PC-9 (cell line): ENCODE measurements at regions not wholly inside any gene's neighbourhood (a gene's known extent, or its start where the extent isn't known, plus 50 kb on each side); places are given as distances from the start of the nearest gene placed in this dataset.

Source experiments
- BruUV-seq: library from RNA; stranded (reverse); fragments of 400-500 nt; replicated peaks from 2 replicates; lab custom pipeline; 2021; lab: Mats Ljungman, UMichigan
- CTCF ChIA-PET: fragments of 300-600 bp; sonication (Branson Sonifier 250); formaldehyde crosslinking; loops from one replicate; lab custom pipeline; 2022; ENCODE audit warnings: antibody characterized with exemption; lab: Charles Lee
- POLR2A ChIA-PET: fragments of 300-600 bp; sonication (Branson Sonifier 250); formaldehyde crosslinking; loops from one replicate; lab custom pipeline; 2022; ENCODE audit warnings: antibody characterized with exemption; ENCODE audit not compliant: unreplicated experiment; lab: Charles Lee
- DNase-seq, 2 experiments: peaks; one replicate each; pipeline versions ENCODE4 v3.0.0 to v3.0.0-alpha.2; 2015 to 2022; ENCODE audit warnings: mixed read lengths in 1 of 2
- H2AFZ ChIP-seq: fragments of 200-600 bp; sonication (generic); 2 replicates; pipeline ENCODE4 v1.8.1; 2017; ENCODE audit warnings: antibody characterized with exemption
- H3F3A ChIP-seq: fragments of 200-600 bp; sonication (generic); 2 replicates; pipeline ENCODE4 v1.8.1; 2017; ENCODE audit warnings: antibody characterized with exemption, mild to moderate bottlenecking, low read depth; ENCODE audit not compliant: insufficient read depth
- H3K27ac ChIP-seq: fragments of 200-600 bp; sonication (generic); 2 replicates; pipeline ENCODE4 v1.6.1; 2016; ENCODE audit warnings: mixed run types
- H3K27me3 ChIP-seq: fragments of 200-600 bp; sonication (generic); 2 replicates; pipeline ENCODE4 v1.6.1; 2016; ENCODE audit warnings: low read depth, mixed run types; ENCODE audit not compliant: insufficient read depth
- H3K36me3 ChIP-seq: fragments of 200-600 bp; sonication (generic); 2 replicates; pipeline ENCODE4 v1.6.1; 2016; ENCODE audit warnings: low read depth, mixed run types
- H3K4me1 ChIP-seq: fragments of 200-600 bp; sonication (generic); replicated peaks from 2 replicates; pipeline ENCODE4 v1.6.1; 2016; ENCODE audit warnings: mixed run types; ENCODE audit not compliant: insufficient read depth
- H3K4me2 ChIP-seq: fragments of 200-600 bp; sonication (generic); 2 replicates; pipeline ENCODE4 v1.6.1; 2017; ENCODE audit warnings: mixed run types
- H3K4me3 ChIP-seq: fragments of 200-600 bp; sonication (generic); 2 replicates; pipeline ENCODE4 v1.6.1; 2016; ENCODE audit warnings: mixed run types
- H3K79me2 ChIP-seq: fragments of 200-600 bp; sonication (generic); 2 replicates; pipeline ENCODE4 v1.6.1; 2017; ENCODE audit warnings: low read depth, mixed run types
- H3K9me2 ChIP-seq: fragments of 200-600 bp; sonication (generic); 2 replicates; pipeline ENCODE4 v1.8.1; 2017; ENCODE audit warnings: mild to moderate bottlenecking; ENCODE audit not compliant: insufficient read depth
- H3K9me3 ChIP-seq: fragments of 200-600 bp; sonication (generic); 2 replicates; pipeline ENCODE4 v1.8.1; 2016; ENCODE audit warnings: low read depth; ENCODE audit not compliant: insufficient read depth
- H4K20me1 ChIP-seq: fragments of 200-600 bp; sonication (generic); 2 replicates; pipeline ENCODE4 v1.8.1; 2017; ENCODE audit not compliant: insufficient read depth
- EZH2 ChIP-seq: fragments of 200-600 bp; sonication (generic); IDR thresholded peaks from 2 replicates; pipeline ENCODE4 v1.8.0; 2017; ENCODE audit warnings: antibody characterized with exemption, low read depth
- intact Hi-C: fragments of 100-400 bp; cut with micrococcal nuclease; formaldehyde crosslinking; loops from one replicate; pipeline ENCODE4 v1.10.0; 2022; ENCODE audit not compliant: unreplicated experiment
- TF ChIP-seq, protein P1 (sequence below): fragments of 200-600 bp; sonication (generic); conservative IDR thresholded peaks from 2 replicates; pipeline ENCODE4 v1.6.1; 2017; ENCODE audit warnings: mixed run types, antibody characterized with exemption, mild to moderate bottlenecking, moderate library complexity

DNA sequence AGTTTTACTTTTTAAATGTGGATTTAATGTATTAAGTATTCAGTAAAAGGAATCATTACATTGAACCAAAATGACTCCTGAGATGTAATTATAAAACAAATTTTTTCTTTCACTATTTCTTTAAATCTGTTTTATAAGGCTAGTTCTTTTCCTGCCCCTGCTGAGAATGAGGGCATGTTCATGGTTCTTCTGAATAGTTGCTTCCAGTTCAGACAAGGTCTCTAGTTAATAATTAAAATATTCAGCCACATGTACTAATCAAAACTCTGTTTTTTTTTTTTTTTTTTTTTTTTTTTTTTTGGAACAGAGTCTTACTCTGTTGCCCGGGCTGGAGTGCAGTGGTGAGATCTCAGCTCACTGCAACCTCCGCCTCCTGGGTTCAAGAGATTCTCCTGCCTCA, 321.2 kb downstream of the DNAJB9 start:
- Histone ChIP-seq H3K27me3 (no peaks in the 10 kb centered on the region), H3K79me2 (no peaks in the 10 kb centered on the region), H2AFZ (no peak overlapping the region), H3K4me1 (no peaks in the 10 kb centered on the region), H3F3A (no peaks in the 10 kb centered on the region), H3K4me2 (no peak overlapping the region), H3K36me3 (no peaks in the 10 kb centered on the region), H3K9me3 (no peaks in the 10 kb centered on the region), H3K9me2 (no peaks in the 10 kb centered on the region), H4K20me1 (no peaks in the 10 kb centered on the region), H3K27ac (no peak overlapping the region), H3K4me3 (no peak overlapping the region)
- TF ChIP-seq EZH2: no peak
- TF ChIP-seq, protein P1, sequence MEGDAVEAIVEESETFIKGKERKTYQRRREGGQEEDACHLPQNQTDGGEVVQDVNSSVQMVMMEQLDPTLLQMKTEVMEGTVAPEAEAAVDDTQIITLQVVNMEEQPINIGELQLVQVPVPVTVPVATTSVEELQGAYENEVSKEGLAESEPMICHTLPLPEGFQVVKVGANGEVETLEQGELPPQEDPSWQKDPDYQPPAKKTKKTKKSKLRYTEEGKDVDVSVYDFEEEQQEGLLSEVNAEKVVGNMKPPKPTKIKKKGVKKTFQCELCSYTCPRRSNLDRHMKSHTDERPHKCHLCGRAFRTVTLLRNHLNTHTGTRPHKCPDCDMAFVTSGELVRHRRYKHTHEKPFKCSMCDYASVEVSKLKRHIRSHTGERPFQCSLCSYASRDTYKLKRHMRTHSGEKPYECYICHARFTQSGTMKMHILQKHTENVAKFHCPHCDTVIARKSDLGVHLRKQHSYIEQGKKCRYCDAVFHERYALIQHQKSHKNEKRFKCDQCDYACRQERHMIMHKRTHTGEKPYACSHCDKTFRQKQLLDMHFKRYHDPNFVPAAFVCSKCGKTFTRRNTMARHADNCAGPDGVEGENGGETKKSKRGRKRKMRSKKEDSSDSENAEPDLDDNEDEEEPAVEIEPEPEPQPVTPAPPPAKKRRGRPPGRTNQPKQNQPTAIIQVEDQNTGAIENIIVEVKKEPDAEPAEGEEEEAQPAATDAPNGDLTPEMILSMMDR: no peak
- DNase-seq: no peak
- intact Hi-C loops: no loop called here
- ChIA-PET CTCF (no interaction called here), POLR2A (no interaction called here)
- BruUV-seq: no TSS peak

DNA sequence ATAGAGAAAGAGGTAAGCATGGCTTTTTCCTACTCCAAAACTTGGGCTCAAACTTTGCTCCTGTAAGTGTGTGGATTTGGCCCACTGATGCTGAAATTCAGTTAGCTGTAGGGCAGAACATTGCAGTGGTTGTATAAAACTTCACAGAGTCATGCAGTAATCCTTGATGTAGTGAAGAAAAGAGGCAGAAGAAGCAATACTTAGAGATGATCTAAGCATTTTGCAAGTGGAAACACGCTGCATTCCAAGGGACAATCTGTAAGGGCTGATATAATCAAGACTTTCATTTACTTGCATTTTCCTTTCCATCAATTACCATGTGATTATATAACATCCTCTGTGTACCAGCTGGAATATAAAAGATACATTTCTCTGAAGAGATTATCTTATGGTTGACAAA, 338.8 kb downstream of the DNAJB9 start:
- Histone ChIP-seq H3K27me3 (no peaks in the 10 kb centered on the region), H3K4me3 (no peak overlapping the region), H3K9me2 (no peaks in the 10 kb centered on the region), H3K27ac (no peak overlapping the region), H3K9me3 (no peaks in the 10 kb centered on the region), H3K4me2 (no peak overlapping the region), H3K79me2 (no peaks in the 10 kb centered on the region), H3F3A (no peaks in the 10 kb centered on the region), H3K36me3 (no peaks in the 10 kb centered on the region), H3K4me1 (no peaks in the 10 kb centered on the region), H4K20me1 (no peaks in the 10 kb centered on the region), H2AFZ (no peak overlapping the region)
- TF ChIP-seq, protein P1: no peak
- no peak for TF ChIP-seq EZH2
- ChIA-PET POLR2A (no interaction called here), CTCF (no interaction called here)
- no peak for DNase-seq
- BruUV-seq: no TSS peak
- intact Hi-C loops: no loop called here

DNA sequence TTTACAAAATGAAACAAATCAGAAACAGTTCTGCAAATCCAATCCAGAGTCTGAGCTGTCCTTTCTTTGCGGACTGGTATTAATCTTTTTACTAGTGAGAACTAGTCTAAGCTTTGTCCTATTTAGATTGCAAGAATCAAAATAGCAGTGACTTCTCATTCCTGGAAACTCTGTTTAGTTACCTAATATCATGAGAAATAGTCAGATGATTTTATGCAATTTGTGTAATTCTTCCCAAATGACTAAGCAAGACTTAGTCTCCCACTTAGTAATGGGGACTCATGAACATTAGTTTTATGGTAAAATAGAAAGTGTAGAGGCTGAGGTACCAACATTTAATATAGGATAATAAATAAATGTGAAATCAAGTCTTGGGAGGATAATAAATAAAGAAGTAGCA, 341.3 kb downstream of the DNAJB9 start:
- H3K36me3 ChIP-seq: no peaks in the 10 kb centered on the region
- H3K4me1 ChIP-seq: no peaks in the 10 kb centered on the region
- no peak overlapping the region for H3K4me2 ChIP-seq
- CTCF ChIA-PET: no interaction called here
- H3K27ac ChIP-seq: no peak overlapping the region
- no peaks in the 10 kb centered on the region for H3F3A ChIP-seq
- no TSS peak for BruUV-seq
- no peak overlapping the region for H3K4me3 ChIP-seq
- no peaks in the 10 kb centered on the region for H4K20me1 ChIP-seq
- no peaks in the 10 kb centered on the region for H3K27me3 ChIP-seq
- POLR2A ChIA-PET: no interaction called here
- no peaks in the 10 kb centered on the region for H3K79me2 ChIP-seq
- no peaks in the 10 kb centered on the region for H3K9me3 ChIP-seq
- no peaks in the 10 kb centered on the region for H3K9me2 ChIP-seq
- TF ChIP-seq, protein P1: no peak
- no peak for TF ChIP-seq EZH2
- H2AFZ ChIP-seq: no peak overlapping the region
- no peak for DNase-seq
- intact Hi-C loops: no loop called here
